Neural progenitor cell (in vitro differentiated cells): ENCODE measurements at regions not wholly inside any gene's neighbourhood (a gene's known extent, or its start where the extent isn't known, plus 50 kb on each side); places are given as distances from the start of the nearest gene placed in this dataset.
"Not testable (repeated sequence)": the region's sequence is repeated elsewhere in the genome, so short reads cannot be mapped to it uniquely, and the experiment has no call there.

ENCODE experiments used
- CTCF ChIP-seq: fragments of 200-600 bp; sonication (generic); IDR thresholded peaks from 2 replicates; pipeline ENCODE4 v1.5.1; 2017; ENCODE audit warnings: antibody characterized with exemption, mild to moderate bottlenecking
- EZH2 ChIP-seq: fragments of 200-600 bp; sonication (generic); IDR thresholded peaks from 2 replicates; pipeline ENCODE4 v1.6.1; 2017; ENCODE audit warnings: antibody characterized with exemption, mild to moderate bottlenecking, moderate library complexity

DNA sequence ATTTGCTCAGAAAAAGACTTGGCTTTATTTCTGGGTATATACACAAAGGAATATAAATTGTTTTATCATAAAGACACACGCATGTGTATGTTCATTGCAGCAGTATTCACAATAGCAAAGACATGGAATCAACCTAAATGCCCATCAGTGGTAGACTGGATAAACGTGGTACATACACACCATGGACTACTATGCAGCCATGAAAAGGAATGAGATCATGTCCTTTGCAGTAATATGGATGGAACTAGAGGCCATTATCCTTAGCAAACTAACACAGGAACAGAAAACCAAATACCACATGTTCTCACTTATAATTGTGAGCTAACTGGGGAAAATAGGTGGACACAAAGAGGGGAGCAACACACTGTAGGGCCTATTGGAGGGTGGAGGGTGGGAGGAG lies 182.0 kb upstream of the POGK start:
- not testable (repeated sequence) for TF ChIP-seq CTCF, EZH2
